IMR-90 (cell line): ENCODE measurements at regions not wholly inside any gene's neighbourhood (a gene's known extent, or its start where the extent isn't known, plus 50 kb on each side); places are given as distances from the start of the nearest gene placed in this dataset.

Experiments
- ATAC-seq: fragments of 200-7000 bp; cut with Tn5 transposase; 2 replicates; pipeline ENCODE4 v1.9.1; 2020; ENCODE audit warnings: low read depth, mild to moderate bottlenecking, moderate library complexity
- BruUV-seq: library from RNA; stranded (reverse); fragments of 400-500 nt; replicated peaks from 2 replicates; lab custom pipeline; 2021; lab: Mats Ljungman, UMichigan
- CTCF ChIA-PET: fragments of 300-600 bp; formaldehyde crosslinking; extraction: SDS; loops from one replicate; lab custom pipeline; 2021; ENCODE audit warnings: antibody characterized with exemption; lab: Yijun Ruan, JAX
- POLR2A ChIA-PET: fragments of 300-600 bp; sonication (Branson Sonifier 250); formaldehyde crosslinking; loops from one replicate; lab custom pipeline; 2022; ENCODE audit warnings: antibody characterized with exemption; ENCODE audit not compliant: unreplicated experiment; lab: Charles Lee
- DNase-seq: peaks from one replicate; pipeline ENCODE4 v3.0.0; 2013
- H2AFZ ChIP-seq: replicated peaks from 2 replicates; pipeline ENCODE3; 2013; ENCODE audit warnings: low read length, mild to moderate bottlenecking; ENCODE audit not compliant: poor library complexity
- H2AK5ac ChIP-seq: 2 replicates; pipeline ENCODE4 v1.6.1; 2013; ENCODE audit warnings: low read depth, low read length, inconsistent platforms
- H2AK9ac ChIP-seq: replicated peaks from 2 replicates; pipeline ENCODE3; 2013; ENCODE audit warnings: mild to moderate bottlenecking, low read depth, low read length, moderate library complexity; ENCODE audit not compliant: poor library complexity
- H2BK120ac ChIP-seq: 2 replicates; pipeline ENCODE4 v1.6.1; 2013; ENCODE audit warnings: low read depth, low read length, inconsistent platforms
- H2BK15ac ChIP-seq: 3 replicates; pipeline ENCODE4 v1.6.1; 2013; ENCODE audit warnings: low read depth, low read length, inconsistent platforms
- H2BK20ac ChIP-seq: 2 replicates; pipeline ENCODE4 v1.6.1; 2013; ENCODE audit warnings: low read depth, mild to moderate bottlenecking, inconsistent platforms, low read length, moderate library complexity
- H2BK5ac ChIP-seq: 2 replicates; pipeline ENCODE4 v1.6.1; 2013; ENCODE audit warnings: mild to moderate bottlenecking, low read depth, low read length, inconsistent platforms; ENCODE audit not compliant: poor library complexity, severe bottlenecking
- H3K14ac ChIP-seq: replicated peaks from 2 replicates; pipeline ENCODE4 v1.6.1; 2013; ENCODE audit warnings: low read depth, low read length, inconsistent platforms
- H3K18ac ChIP-seq: 2 replicates; pipeline ENCODE4 v1.6.1; 2013; ENCODE audit warnings: low read depth, low read length, control low read depth
- H3K23ac ChIP-seq: 2 replicates; pipeline ENCODE4 v1.6.1; 2013; ENCODE audit warnings: low read depth, low read length, inconsistent platforms
- H3K27ac ChIP-seq: 2 replicates; pipeline ENCODE4 v1.5.1; 2013; ENCODE audit warnings: mild to moderate bottlenecking, control low read depth, low read length; ENCODE audit not compliant: insufficient read depth
- H3K27me3 ChIP-seq: 2 replicates; pipeline ENCODE4 v1.6.1; 2013; ENCODE audit warnings: low read length; ENCODE audit not compliant: control insufficient read depth, insufficient read depth
- H3K36me3 ChIP-seq: 2 replicates; pipeline ENCODE4 v1.6.1; 2013; ENCODE audit warnings: low read length, mixed read lengths; ENCODE audit not compliant: control insufficient read depth, insufficient read depth
- H3K4ac ChIP-seq: 2 replicates; pipeline ENCODE4 v1.6.1; 2013; ENCODE audit warnings: low read depth, low read length, inconsistent platforms
- H3K4me1 ChIP-seq: 2 replicates; pipeline ENCODE4 v1.6.1; 2013; ENCODE audit warnings: low read length, mixed read lengths; ENCODE audit not compliant: control insufficient read depth, insufficient read depth
- H3K4me2 ChIP-seq: 2 replicates; pipeline ENCODE4 v1.6.1; 2013; ENCODE audit warnings: low read depth, mild to moderate bottlenecking, control low read depth, low read length, moderate library complexity
- H3K4me3 ChIP-seq: 2 replicates; pipeline ENCODE4 v1.5.1; 2013; ENCODE audit warnings: low read depth, mild to moderate bottlenecking, control low read depth, low read length, moderate library complexity; ENCODE audit not compliant: insufficient read depth
- H3K56ac ChIP-seq: 2 replicates; pipeline ENCODE4 v1.6.1; 2013; ENCODE audit warnings: low read length, inconsistent platforms; ENCODE audit not compliant: insufficient read depth; ENCODE audit errors: extremely low read depth
- H3K79me1 ChIP-seq, 2 experiments: 2 replicates each; pipeline ENCODE4 v1.6.1; 2013; ENCODE audit warnings: low read length in 2 of 2, inconsistent platforms in 1 of 2, low read depth in 1 of 2
- H3K9ac ChIP-seq: 2 replicates; pipeline ENCODE4 v1.6.1; 2013; ENCODE audit warnings: low read depth, low read length, control low read depth
- H3K9me1 ChIP-seq: 2 replicates; pipeline ENCODE4 v1.6.1; 2013; ENCODE audit warnings: low read length, inconsistent platforms; ENCODE audit not compliant: insufficient read depth
- H3K9me3 ChIP-seq: 2 replicates; pipeline ENCODE4 v1.6.1; 2013; ENCODE audit warnings: low read length; ENCODE audit not compliant: control insufficient read depth, insufficient read depth
- H4K20me1 ChIP-seq: 2 replicates; pipeline ENCODE4 v1.6.1; 2013; ENCODE audit warnings: low read length, inconsistent platforms; ENCODE audit not compliant: insufficient read depth
- H4K5ac ChIP-seq: 2 replicates; pipeline ENCODE4 v1.6.1; 2013; ENCODE audit warnings: mild to moderate bottlenecking, low read depth, low read length, control low read depth
- H4K8ac ChIP-seq, 2 experiments: 2 replicates each; pipeline ENCODE4 v1.6.1; 2013; ENCODE audit warnings: low read depth in 2 of 2, low read length in 2 of 2, control low read depth in 1 of 2, inconsistent platforms in 1 of 2
- H4K91ac ChIP-seq: 2 replicates; pipeline ENCODE4 v1.6.1; 2013; ENCODE audit warnings: low read depth, low read length, inconsistent platforms; ENCODE audit not compliant: insufficient read depth
- BHLHE40 ChIP-seq: fragments of 150-350 bp; IDR thresholded peaks from 2 replicates; pipeline ENCODE4 v1.6.1; 2016; ENCODE audit warnings: mild to moderate bottlenecking, low read depth, low read length
- CEBPB ChIP-seq: IDR thresholded peaks from 2 replicates; pipeline ENCODE4 v1.6.1; 2012; ENCODE audit warnings: low read depth, low read length, improper control_type of control experiment
- CHD1 ChIP-seq: IDR thresholded peaks from 2 replicates; pipeline ENCODE4 v1.6.1; 2012; ENCODE audit warnings: low read depth, low read length, improper control_type of control experiment
- FOS ChIP-seq: fragments of 150-350 bp; IDR thresholded peaks from 2 replicates; pipeline ENCODE4 v1.6.1; 2016; ENCODE audit warnings: low read depth, low read length
- MAFK ChIP-seq: IDR thresholded peaks from 2 replicates; pipeline ENCODE4 v1.6.1; 2012; ENCODE audit warnings: low read depth, low read length, improper control_type of control experiment
- MAZ ChIP-seq: IDR thresholded peaks from 2 replicates; pipeline ENCODE4 v1.6.1; 2012; ENCODE audit warnings: low read depth, mild to moderate bottlenecking, low read length, improper control_type of control experiment, moderate library complexity, borderline replicate concordance
- MXI1 ChIP-seq: IDR thresholded peaks from 2 replicates; pipeline ENCODE4 v1.6.1; 2012; ENCODE audit warnings: low read depth, mild to moderate bottlenecking, low read length, moderate library complexity, borderline replicate concordance
- NFE2L2 ChIP-seq: fragments of 150-350 bp; IDR thresholded peaks from 2 replicates; pipeline ENCODE4 v1.6.1; 2016; ENCODE audit warnings: low read depth, mild to moderate bottlenecking, low read length
- POLR2A ChIP-seq: IDR thresholded peaks from 2 replicates; pipeline ENCODE4 v1.6.1; 2012; ENCODE audit warnings: mild to moderate bottlenecking, low read depth, low read length
- RAD21 ChIP-seq: IDR thresholded peaks from 2 replicates; pipeline ENCODE4 v1.6.1; 2012; ENCODE audit warnings: low read length, improper control_type of control experiment
- RCOR1 ChIP-seq: IDR thresholded peaks from 2 replicates; pipeline ENCODE4 v1.6.1; 2012; ENCODE audit warnings: mild to moderate bottlenecking, low read length, improper control_type of control experiment; ENCODE audit not compliant: insufficient replicate concordance
- RFX5 ChIP-seq: IDR thresholded peaks from 2 replicates; pipeline ENCODE4 v1.8.0; 2012; ENCODE audit warnings: low read depth, mild to moderate bottlenecking, low read length, moderate library complexity
- SMC3 ChIP-seq: fragments of 150-350 bp; IDR thresholded peaks from 2 replicates; pipeline ENCODE4 v1.6.1; 2016; ENCODE audit warnings: low read depth, mild to moderate bottlenecking, antibody characterized with exemption, low read length, moderate library complexity
- WGBS, 2 experiments: methylation state at CpG; one replicate each; pipeline versions ENCODE4 v1.1.5 to v1.1.7; 2013; ENCODE audit warnings: missing lambda C conversion rate in 2 of 2; ENCODE audit not compliant: insufficient read length in 1 of 2; ENCODE audit errors: extremely low coverage in 2 of 2; 5-methylcytosine and 5-hydroxymethylcytosine counted together
- dilution Hi-C: fragments of 300-500 bp; cut with HindIII; formaldehyde crosslinking; loops from one replicate; pipeline ENCODE4 v1.14.3; 2018; ENCODE audit warnings: low sequenced_read_pairs; ENCODE audit not compliant: unreplicated experiment
- in situ Hi-C: fragments of 300-500 bp; cut with MboI; formaldehyde crosslinking; loops from 3 replicates; pipeline ENCODE4 v1.14.3; 2019; ENCODE audit warnings: low sequenced_read_pairs, inconsistent platforms, mixed read lengths
- intact Hi-C: fragments of 100-400 bp; cut with micrococcal nuclease; formaldehyde crosslinking; loops from 2 replicates; pipeline ENCODE4 v1.10.0; 2022
- TF ChIP-seq, protein P1 (sequence below): fragments of 150-350 bp; IDR thresholded peaks from 2 replicates; pipeline ENCODE4 v1.6.1; 2016; ENCODE audit warnings: low read depth, mild to moderate bottlenecking, low read length, moderate library complexity, borderline replicate concordance
- TF ChIP-seq, protein P2 (sequence below): conservative IDR thresholded peaks from 2 replicates; pipeline ENCODE4 v1.5.1; 2012; ENCODE audit warnings: mild to moderate bottlenecking, low read depth, low read length, improper control_type of control experiment
- TF ChIP-seq, protein P3 (sequence below): fragments of 150-350 bp; IDR thresholded peaks from 2 replicates; pipeline ENCODE4 v1.6.1; 2017; ENCODE audit warnings: mild to moderate bottlenecking, antibody characterized with exemption, low read length, low read depth

DNA sequence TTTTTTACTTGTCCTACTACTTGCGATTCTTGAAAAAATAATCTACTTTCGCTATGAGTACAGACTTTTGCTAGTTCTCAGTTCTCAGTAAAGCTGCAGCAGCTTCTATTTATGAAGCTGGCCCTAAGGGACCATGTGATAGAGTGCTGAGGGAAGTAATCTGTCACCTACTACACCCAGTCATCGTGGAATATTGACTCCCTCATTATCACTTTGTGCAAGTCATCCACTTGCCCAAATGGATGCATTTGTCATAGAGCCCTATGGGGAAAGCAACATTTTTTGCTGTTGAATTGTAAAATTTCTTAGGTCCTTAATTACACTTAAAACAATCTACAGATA is 1919.8 kb downstream of the SUCLG1 start:
- ATAC-seq (no peak), DNase-seq (no peak)
- dilution Hi-C loops (no loop called here), intact Hi-C loops (no loop called here), in situ Hi-C loops (no loop called here)
- Histone ChIP-seq H3K79me1 (no peaks in the 10 kb centered on the region), H3K56ac (no peak overlapping the region), H3K27me3 (no peaks in the 10 kb centered on the region), H2BK5ac (no peak overlapping the region), H4K5ac (no peak overlapping the region), H2BK15ac (no peak overlapping the region), H3K9ac (no peak overlapping the region), H3K4me1 (no peaks in the 10 kb centered on the region), H2AK5ac (no peak overlapping the region), H3K9me3 (0 out of 2 replicates have a peak, but pooled peaks cover under 1% of the 10 kb centered on the region), H2AK9ac (no peak overlapping the region), H3K9me1 (no peaks in the 10 kb centered on the region), H3K18ac (no peak overlapping the region), H3K36me3 (no peaks in the 10 kb centered on the region), H4K91ac (no peak overlapping the region), H4K8ac (no peak overlapping the region), H3K23ac (no peak overlapping the region), H3K27ac (no peak overlapping the region), H3K14ac (no peak overlapping the region), H3K4me2 (no peak overlapping the region), H2BK120ac (no peak overlapping the region), H3K4ac (no peak overlapping the region), H3K4me3 (no peak overlapping the region), H2AFZ (no peak overlapping the region), H2BK20ac (no peak overlapping the region), H4K20me1 (no peaks in the 10 kb centered on the region)
- POLR2A ChIA-PET = no interaction called here
- WGBS, 2 experiments = no CpG with 5 or more reads among the region's 3 CpGs
- BruUV-seq = no TSS peak
- TF ChIP-seq FOS = no peak
- TF ChIP-seq CHD1 = no peak
- no peak for TF ChIP-seq NFE2L2
- no peak for TF ChIP-seq MAFK
- TF ChIP-seq MAZ = no peak
- TF ChIP-seq, protein P1, sequence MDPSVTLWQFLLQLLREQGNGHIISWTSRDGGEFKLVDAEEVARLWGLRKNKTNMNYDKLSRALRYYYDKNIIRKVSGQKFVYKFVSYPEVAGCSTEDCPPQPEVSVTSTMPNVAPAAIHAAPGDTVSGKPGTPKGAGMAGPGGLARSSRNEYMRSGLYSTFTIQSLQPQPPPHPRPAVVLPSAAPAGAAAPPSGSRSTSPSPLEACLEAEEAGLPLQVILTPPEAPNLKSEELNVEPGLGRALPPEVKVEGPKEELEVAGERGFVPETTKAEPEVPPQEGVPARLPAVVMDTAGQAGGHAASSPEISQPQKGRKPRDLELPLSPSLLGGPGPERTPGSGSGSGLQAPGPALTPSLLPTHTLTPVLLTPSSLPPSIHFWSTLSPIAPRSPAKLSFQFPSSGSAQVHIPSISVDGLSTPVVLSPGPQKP = no peak
- no peak for TF ChIP-seq BHLHE40
- no peak for TF ChIP-seq MXI1
- TF ChIP-seq RFX5 = no peak
- TF ChIP-seq RAD21 = no peak
- TF ChIP-seq SMC3 = no peak
- no peak for TF ChIP-seq POLR2A
- no peak for TF ChIP-seq CEBPB
- TF ChIP-seq, protein P2, sequence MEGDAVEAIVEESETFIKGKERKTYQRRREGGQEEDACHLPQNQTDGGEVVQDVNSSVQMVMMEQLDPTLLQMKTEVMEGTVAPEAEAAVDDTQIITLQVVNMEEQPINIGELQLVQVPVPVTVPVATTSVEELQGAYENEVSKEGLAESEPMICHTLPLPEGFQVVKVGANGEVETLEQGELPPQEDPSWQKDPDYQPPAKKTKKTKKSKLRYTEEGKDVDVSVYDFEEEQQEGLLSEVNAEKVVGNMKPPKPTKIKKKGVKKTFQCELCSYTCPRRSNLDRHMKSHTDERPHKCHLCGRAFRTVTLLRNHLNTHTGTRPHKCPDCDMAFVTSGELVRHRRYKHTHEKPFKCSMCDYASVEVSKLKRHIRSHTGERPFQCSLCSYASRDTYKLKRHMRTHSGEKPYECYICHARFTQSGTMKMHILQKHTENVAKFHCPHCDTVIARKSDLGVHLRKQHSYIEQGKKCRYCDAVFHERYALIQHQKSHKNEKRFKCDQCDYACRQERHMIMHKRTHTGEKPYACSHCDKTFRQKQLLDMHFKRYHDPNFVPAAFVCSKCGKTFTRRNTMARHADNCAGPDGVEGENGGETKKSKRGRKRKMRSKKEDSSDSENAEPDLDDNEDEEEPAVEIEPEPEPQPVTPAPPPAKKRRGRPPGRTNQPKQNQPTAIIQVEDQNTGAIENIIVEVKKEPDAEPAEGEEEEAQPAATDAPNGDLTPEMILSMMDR = no peak
- TF ChIP-seq, protein P3, sequence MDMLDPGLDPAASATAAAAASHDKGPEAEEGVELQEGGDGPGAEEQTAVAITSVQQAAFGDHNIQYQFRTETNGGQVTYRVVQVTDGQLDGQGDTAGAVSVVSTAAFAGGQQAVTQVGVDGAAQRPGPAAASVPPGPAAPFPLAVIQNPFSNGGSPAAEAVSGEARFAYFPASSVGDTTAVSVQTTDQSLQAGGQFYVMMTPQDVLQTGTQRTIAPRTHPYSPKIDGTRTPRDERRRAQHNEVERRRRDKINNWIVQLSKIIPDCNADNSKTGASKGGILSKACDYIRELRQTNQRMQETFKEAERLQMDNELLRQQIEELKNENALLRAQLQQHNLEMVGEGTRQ = no peak
- TF ChIP-seq RCOR1 = no peak
- CTCF ChIA-PET = no interaction called here
